Breast epithelium (tissue), 3 donors: ENCODE measurements at regions not wholly inside any gene's neighbourhood (a gene's known extent, or its start where the extent isn't known, plus 50 kb on each side); places are given as distances from the start of the nearest gene placed in this dataset.
"Not testable (repeated sequence)": the region's sequence is repeated elsewhere in the genome, so short reads cannot be mapped to it uniquely, and the experiment has no call there.

ENCODE experiments used
- CTCF ChIP-seq, 3 donors: fragments of 450-650 bp; IDR thresholded peaks; one replicate each; pipeline ENCODE4 v1.5.1; 2016 to 2017; ENCODE audit warnings: antibody characterized with exemption in 3 of 3, mild to moderate bottlenecking in 3 of 3, moderate library complexity in 3 of 3
- POLR2A ChIP-seq: fragments of 450-650 bp; IDR thresholded peaks from one replicate; pipeline ENCODE4 v1.6.1; 2016; ENCODE audit warnings: antibody characterized with exemption, mild to moderate bottlenecking, moderate library complexity
- POLR2AphosphoS5 ChIP-seq, 3 donors: sonication (generic); formaldehyde crosslinking; IDR thresholded peaks; one replicate each; pipeline ENCODE4 v1.6.1; 2017; ENCODE audit warnings: antibody characterized with exemption in 3 of 3

GRCh38 chr1:232344186-232344585, 285.7 kb downstream of the SIPA1L2 start:
- not testable (repeated sequence) for TF ChIP-seq CTCF (IDR thresholded peaks at IDR 0.05); POLR2A; POLR2AphosphoS5 (IDR thresholded peaks at IDR 0.05)
